ENCODE measurements at regions not wholly inside any gene's neighbourhood (a gene's known extent, or its start where the extent isn't known, plus 50 kb on each side); places are given as distances from the start of the nearest gene placed in this dataset.
"Not testable (repeated sequence)": the region's sequence is repeated elsewhere in the genome, so short reads cannot be mapped to it uniquely, and the experiment has no call there.

DNA sequence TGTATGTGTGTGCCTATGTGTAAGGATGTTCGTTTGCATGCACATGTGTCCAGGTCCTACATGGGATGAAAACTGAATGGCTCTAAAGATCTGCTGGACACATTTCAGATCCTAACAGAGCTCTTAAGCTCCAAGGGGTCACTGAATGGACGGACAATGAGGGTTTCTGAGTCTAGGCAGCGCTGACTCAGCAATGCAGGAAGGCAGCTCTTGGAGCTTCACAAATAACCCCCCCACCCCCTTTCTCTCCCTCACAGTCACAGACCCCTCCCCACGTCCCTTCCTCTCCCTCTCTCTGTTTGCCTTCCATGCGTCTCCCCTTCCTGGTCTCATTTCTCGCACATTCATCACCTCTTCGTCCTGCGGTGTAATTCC is 369.8 kb downstream of the PREX1 start:
- DNase-seq = no peak
- no peak for ATAC-seq
- Mint-ChIP-seq H3K27me3 (ENCODE audit: low read depth) (peaks cover 20% of the 10 kb centered on the region), H3K4me3 (no peak overlapping the region), H3K9me3 (no peaks in the 10 kb centered on the region), H3K36me3 (ENCODE audit: insufficient read depth) (no peaks in the 10 kb centered on the region), H3K4me1 (ENCODE audit: low read depth) (no peaks in the 10 kb centered on the region)

DNA sequence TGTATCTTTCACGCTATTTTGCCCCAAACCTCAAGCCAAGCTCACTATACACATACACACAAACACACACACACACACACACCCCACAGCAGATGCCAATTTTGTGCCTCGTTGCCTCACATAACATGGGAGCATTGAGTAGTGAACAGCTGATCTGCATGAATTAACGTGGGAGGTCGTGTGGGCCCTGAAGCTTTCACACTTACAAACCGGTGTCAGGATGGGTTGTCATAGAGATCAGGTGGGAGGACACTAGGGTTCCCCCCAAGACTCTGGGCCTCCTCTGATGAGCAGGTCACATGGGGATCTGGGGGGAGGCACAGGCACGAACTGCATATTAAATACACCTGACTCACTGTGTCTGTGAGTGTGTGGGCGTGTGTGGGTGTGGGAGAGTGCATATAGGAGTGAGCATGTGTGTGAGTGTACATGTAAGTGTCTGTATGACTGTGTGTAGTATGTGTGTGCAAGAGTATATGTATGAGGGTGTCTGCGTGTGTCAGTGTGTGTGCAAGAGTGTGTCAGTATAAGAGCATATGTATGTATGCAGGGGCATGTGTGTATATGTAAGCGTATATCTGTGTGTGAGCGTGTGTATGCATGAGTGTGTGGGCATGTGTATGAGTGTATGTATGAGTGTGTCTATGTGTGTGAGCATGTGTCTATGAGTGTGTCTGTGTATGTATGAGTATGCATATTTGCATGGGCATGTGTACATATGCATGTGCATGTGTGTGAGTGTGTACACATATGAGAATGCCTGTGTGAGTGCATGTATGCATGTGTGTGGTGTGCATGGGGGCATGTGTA is 370.4 kb downstream of the PREX1 start:
- Mint-ChIP-seq H3K36me3 (ENCODE audit: insufficient read depth) (no peaks in the 10 kb centered on the region), H3K9me3 (no peaks in the 10 kb centered on the region), H3K4me1 (ENCODE audit: low read depth) (no peaks in the 10 kb centered on the region), H3K27me3 (ENCODE audit: low read depth) (peaks cover 21% of the 10 kb centered on the region), H3K4me3 (no peak overlapping the region)
- ATAC-seq = no peak
- DNase-seq = no peak

DNA sequence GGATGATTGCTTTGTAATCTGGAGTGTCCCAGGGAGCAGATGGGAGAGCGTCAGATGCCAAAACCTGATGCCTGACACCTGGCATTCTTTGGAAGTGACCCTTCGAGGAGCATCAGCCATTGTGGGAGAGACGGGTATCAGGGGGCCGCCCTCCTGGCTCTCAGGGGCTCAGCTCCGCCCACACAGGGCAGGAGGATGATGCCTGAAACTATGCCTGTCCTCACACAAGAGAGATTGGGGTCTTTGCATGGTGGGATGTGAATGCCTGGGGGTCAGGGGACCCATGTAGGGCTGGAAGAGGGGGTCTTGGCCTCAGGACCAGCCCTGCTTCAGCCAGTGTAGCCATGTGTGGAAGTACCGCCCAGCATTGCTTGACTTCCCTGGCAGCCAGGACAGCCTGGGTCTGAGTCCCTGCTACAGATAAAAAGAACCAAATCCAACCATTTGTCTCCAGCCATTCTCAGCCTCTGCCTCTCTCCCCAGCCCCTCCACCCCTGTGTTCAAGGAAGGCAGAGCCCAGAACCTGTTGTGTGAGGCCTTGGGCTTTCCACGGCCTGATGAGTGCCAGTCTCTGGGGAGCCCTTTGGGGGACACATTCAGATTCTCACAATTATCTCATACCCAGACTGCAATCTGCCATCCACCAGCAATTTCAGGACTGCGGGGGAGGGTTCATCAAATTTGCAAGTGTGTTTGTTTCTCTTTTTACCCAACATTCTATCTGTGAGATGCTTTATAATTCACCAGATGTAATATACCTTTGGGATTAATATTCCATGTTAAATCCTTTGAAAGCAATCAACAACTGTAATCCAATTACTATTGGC is 371.2 kb downstream of the PREX1 start:
- H3K36me3 Mint-ChIP-seq (ENCODE audit: insufficient read depth) = no peaks in the 10 kb centered on the region

DNA sequence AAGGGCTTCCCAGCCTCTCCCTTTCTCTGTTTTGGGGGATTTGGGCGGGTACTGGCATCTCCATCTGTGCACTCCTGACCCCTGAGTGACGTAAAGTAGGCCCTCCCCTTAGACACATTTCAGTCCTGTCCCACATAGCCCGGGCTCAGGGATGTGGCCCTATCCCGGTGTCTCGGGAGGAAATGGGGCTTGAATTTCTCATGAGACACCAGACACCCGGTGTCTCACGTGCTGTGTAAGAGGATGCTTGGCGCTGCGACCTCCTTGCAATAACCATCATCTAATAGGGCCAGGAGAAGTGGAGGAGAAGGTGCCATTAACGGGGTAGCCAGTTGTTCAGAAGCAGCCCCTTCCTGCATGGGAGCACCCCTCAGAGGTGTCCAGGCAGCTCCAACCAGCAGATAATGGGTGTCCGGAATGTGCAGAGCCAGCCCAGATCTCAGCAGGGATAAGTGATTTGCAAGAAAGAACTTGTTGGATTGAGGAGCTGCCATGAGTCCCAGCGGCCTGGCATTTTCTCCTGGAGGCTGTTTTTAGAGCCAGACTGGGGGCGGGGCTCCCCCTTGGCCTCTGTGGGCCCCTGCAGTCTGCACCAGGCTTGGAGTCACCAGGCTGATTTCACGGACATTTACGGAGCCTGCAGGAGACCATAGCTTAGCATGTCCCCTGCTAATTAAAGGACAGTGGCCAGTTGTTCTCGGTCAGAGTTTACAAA is 372.0 kb downstream of the PREX1 start:
- no peaks in the 10 kb centered on the region for H3K9me3 Mint-ChIP-seq
- DNase-seq (no peak), ATAC-seq (no peak)
- H3K36me3 Mint-ChIP-seq (ENCODE audit: insufficient read depth) = no peaks in the 10 kb centered on the region
- H3K4me3 Mint-ChIP-seq = no peak overlapping the region
- peaks cover 21% of the 10 kb centered on the region for H3K27me3 Mint-ChIP-seq (ENCODE audit: low read depth)
- no peaks in the 10 kb centered on the region for H3K4me1 Mint-ChIP-seq (ENCODE audit: low read depth)

More for the DNA sequence above, 371.2 kb downstream of the PREX1 start:
- ATAC-seq (no peak), DNase-seq (no peak)
- peaks cover 21% of the 10 kb centered on the region for H3K27me3 Mint-ChIP-seq (ENCODE audit: low read depth)
- no peak overlapping the region for H3K4me3 Mint-ChIP-seq
- H3K9me3 Mint-ChIP-seq = no peaks in the 10 kb centered on the region
- H3K4me1 Mint-ChIP-seq (ENCODE audit: low read depth) = no peaks in the 10 kb centered on the region

DNA sequence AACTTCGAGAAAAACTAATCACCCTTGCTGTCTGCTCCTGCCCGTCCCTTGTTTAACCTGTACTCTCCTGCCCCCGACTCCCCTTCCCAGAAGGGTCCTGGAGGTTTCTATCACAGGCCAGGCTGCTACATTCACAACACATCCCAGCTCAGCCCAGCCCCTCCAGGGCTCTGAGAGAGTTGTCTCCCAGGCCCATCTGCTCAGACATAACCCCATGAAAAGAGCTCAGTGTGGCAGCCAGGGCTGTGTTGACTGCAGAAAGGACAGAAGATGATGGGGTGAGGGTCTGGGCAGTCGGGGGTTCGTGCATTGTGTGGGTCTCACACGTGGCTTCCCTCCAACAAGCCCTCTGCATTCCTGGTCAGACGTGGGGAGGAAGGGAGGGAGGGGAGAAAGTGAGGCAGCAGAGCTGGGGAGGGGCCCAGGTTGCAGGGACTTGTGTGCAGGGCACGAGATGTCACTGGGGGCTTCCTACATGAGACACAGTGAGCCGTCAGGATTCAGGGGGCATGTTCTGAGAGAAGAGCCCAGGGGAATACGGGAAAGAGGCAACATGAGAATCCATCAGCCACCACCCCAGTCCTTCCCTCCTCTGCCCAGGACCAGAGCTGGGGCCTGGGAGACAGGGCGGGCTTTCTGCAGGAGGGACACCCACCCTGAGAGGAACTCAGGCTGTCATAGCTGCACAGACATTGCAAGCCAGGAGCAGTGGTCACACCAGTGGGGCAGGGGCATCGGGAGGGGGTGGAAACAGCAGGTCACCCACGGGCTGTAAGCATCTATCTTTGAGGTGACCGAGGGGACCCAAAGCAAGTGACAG is 372.9 kb downstream of the PREX1 start:
- DNase-seq = no peak
- Mint-ChIP-seq H3K4me1 (ENCODE audit: low read depth) (no peaks in the 10 kb centered on the region), H3K9me3 (no peaks in the 10 kb centered on the region), H3K27me3 (ENCODE audit: low read depth) (peaks cover 21% of the 10 kb centered on the region), H3K36me3 (ENCODE audit: insufficient read depth) (no peaks in the 10 kb centered on the region), H3K4me3 (no peak overlapping the region)
- no peak for ATAC-seq

DNA sequence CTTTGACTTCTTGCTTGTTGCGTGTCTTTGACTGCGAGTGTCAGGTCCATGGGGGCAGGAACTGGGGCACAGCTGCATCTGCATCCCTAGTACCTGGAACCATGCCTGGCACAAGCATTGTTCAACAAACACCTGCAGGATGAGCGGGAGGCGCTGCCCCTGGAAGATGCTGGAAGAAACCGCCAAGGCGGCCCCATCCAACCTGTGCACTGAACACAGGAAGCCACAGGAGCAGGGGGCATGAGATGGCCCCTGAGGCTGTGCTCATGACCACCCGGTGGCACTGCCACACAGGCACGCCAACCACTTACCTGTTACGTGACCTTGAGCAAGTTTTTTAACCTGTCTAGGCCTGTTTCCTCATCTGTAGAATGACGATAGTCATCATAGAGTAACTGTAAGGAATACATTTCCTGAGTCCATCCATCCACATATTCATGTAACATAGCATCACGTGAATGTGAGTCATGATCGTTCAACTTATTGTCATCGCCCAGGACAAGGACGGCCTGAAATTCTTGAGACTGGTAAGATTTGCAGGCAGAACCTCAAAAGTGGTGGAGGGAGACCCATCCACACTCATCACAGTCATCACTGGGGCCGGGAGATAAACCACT is 374.2 kb downstream of the PREX1 start:
- no peaks in the 10 kb centered on the region for H3K4me1 Mint-ChIP-seq (ENCODE audit: low read depth)
- no peak for ATAC-seq

DNA sequence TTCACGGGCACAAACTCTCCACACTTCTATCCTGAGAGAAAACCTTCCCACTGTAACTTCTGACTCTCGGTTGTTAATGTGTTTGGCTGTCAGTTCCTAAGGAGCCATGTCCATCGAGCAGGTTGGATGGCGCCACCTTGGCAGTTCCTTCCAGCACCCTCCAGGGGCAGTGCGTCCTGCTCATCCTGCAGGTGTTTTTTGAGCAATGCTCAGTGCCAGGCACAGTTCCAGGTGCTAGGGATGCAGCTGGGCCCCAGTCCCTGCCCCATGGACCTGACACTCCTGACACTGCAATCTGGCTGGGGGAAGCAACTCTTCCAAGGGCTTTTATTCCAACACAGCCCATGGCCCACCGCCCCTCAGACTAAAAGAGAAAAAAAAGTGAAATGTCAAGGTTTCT is 376.4 kb downstream of the PREX1 start:
- no peaks in the 10 kb centered on the region for H3K36me3 Mint-ChIP-seq (ENCODE audit: insufficient read depth)
- H3K9me3 Mint-ChIP-seq = no peaks in the 10 kb centered on the region
- ATAC-seq (no peak), DNase-seq (no peak)
- peaks cover 16% of the 10 kb centered on the region for H3K27me3 Mint-ChIP-seq (ENCODE audit: low read depth)
- H3K4me3 Mint-ChIP-seq = no peak overlapping the region
- H3K4me1 Mint-ChIP-seq (ENCODE audit: low read depth) = no peaks in the 10 kb centered on the region

More for the DNA sequence above, 374.2 kb downstream of the PREX1 start:
- H3K36me3 Mint-ChIP-seq (ENCODE audit: insufficient read depth) = no peaks in the 10 kb centered on the region
- no peaks in the 10 kb centered on the region for H3K9me3 Mint-ChIP-seq
- H3K27me3 Mint-ChIP-seq (ENCODE audit: low read depth) = peaks cover 21% of the 10 kb centered on the region
- no peak overlapping the region for H3K4me3 Mint-ChIP-seq
- no peak for DNase-seq

DNA sequence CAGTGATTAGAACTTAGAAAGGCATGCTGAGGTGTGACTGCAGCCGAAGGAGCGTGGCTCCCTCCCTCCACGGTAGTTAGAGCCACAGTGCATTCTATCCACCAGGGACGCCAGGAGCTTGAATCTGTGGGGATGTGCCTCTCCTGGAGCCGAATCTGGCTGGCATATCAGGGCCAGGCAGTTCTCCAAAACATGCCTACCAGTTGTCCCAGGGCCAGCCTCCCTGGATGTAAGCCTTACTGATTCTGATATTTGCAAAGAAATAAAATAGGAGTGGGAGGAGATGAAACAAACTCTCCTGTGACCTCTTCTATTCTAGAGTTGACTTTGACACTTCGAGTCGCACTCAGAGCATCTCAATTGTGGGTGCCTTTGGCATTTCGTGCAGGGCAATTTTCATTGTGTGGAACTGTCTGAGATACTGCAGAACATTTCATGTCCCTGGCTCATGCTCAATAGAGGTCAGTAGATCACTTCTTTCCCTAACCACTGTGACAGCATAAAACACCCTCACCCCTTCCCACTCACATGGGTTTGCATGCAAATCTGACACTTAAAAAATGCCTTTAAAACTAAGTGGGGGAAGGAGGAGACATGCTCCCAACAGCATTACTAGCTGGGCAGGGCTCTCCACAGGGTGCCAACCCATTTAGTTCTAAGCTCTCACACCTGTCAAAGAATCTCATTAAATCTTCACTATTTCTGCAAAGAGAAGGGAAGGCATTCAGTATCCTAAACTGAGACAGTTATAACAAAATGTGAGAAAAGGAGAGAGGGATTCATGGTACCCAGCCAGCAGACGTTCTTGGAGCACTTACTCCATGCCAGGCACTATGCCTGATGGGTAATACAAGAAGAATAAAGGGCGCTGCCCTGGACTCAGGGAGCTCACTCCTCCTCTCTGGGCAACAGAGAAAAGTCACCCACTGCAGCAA is 378.9 kb downstream of the PREX1 start:
- Mint-ChIP-seq H3K4me1 (ENCODE audit: low read depth) (no peaks in the 10 kb centered on the region), H3K4me3 (no peak overlapping the region), H3K36me3 (ENCODE audit: insufficient read depth) (no peaks in the 10 kb centered on the region), H3K27me3 (ENCODE audit: low read depth) (peaks cover 10% of the 10 kb centered on the region), H3K9me3 (peaks cover 9% of the 10 kb centered on the region)
- ATAC-seq (no peak), DNase-seq (no peak)

DNA sequence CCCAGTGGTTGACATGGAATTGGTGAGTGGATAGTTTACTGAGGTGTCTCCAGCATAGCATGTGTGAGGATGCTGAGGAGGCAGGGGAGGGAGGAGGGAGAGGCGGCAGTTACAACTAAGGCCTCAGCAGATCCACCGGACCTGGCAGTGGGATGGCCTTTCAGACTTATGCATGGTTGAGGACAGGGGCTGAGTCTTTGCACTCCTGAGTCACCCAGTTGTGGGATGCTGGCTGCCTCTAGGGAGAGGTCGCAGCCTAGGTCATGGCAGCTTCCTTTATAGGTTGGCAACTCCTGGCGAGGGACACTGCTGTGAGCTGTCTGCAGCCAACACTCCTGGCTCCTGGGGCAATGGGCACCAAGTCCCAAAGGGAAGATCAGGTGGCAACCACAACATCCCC is 380.3 kb downstream of the PREX1 start:
- Mint-ChIP-seq H3K4me3 (no peak overlapping the region), H3K9me3 (peaks cover 12% of the 10 kb centered on the region), H3K36me3 (ENCODE audit: insufficient read depth) (no peaks in the 10 kb centered on the region), H3K27me3 (ENCODE audit: low read depth) (peaks cover 5% of the 10 kb centered on the region), H3K4me1 (ENCODE audit: low read depth) (no peaks in the 10 kb centered on the region)
- ATAC-seq (no peak), DNase-seq (no peak)

DNA sequence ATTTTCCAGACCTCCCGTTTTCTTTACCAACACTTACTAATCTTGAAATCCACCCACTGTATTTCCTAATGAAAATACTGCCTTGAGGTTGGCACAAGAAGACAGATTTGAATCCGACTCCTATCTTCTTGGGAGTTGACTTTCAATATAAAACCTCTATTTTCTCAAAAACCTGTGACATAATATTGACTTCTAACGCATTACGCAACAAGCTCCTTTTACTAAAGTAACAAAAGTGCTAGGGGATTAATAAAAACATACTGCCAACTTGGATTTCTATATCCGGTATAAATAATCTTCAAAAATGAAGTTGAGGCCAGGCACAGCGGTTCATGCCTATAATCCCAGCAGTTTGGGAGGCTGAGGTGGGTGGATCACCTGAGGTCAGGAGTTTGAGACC is 382.0 kb downstream of the PREX1 start:
- Mint-ChIP-seq H3K36me3 (ENCODE audit: insufficient read depth) (no peaks in the 10 kb centered on the region), H3K4me1 (ENCODE audit: low read depth) (no peaks in the 10 kb centered on the region), H3K4me3 (no peak overlapping the region), H3K27me3 (ENCODE audit: low read depth) (peaks cover 6% of the 10 kb centered on the region), H3K9me3 (peaks cover 12% of the 10 kb centered on the region)
- DNase-seq = no peak
- no peak for ATAC-seq

DNA sequence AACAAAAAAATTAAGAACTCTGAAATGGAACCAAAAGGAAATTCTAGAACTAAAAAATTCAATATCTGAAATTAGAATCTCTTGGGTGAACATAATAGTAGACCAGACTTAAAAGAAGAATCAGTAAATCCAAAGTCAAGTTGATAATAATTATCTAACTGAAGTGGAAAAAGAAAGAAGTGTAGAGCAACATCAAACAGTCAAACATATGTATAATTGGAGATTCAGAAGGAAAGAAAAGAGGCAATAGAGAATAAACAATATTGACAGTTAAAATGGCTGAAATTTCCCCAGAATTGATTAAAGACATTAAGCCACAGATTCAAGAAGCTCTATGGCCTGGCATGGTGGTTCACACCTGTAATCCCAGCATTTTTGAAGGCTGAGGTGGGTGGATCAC is 383.6 kb downstream of the PREX1 start:
- Mint-ChIP-seq H3K27me3 (ENCODE audit: low read depth) (peaks cover 18% of the 10 kb centered on the region), H3K4me1 (ENCODE audit: low read depth) (no peaks in the 10 kb centered on the region), H3K4me3 (no peak overlapping the region), H3K9me3 (peaks cover 12% of the 10 kb centered on the region), H3K36me3 (ENCODE audit: insufficient read depth) (no peaks in the 10 kb centered on the region)
- ATAC-seq (no peak), DNase-seq (no peak)

DNA sequence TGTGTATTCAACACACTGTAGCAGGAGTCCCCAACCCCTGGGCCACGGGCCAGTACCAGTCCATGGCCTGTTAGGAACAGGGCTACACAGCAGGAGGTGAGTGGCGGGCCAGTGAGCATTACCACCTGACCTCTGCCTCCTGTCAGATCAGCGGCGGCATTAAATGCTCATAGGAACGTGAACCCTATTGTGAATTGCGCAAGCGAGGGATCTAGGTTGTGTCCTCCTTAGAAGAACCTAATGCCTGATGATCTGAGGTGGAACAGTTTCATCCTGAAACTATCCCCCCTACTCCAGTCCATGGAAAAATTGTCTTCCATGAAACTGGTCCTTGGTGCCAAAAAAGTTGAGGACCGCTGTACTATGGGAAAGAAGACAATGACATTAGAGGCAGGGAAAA is 386.9 kb downstream of the PREX1 start:
- H3K4me1 Mint-ChIP-seq (ENCODE audit: low read depth) = no peaks in the 10 kb centered on the region
- DNase-seq = no peak
- no peaks in the 10 kb centered on the region for H3K36me3 Mint-ChIP-seq (ENCODE audit: insufficient read depth)
- peaks cover 36% of the 10 kb centered on the region for H3K27me3 Mint-ChIP-seq (ENCODE audit: low read depth)
- no peak for ATAC-seq
- peaks cover 20% of the 10 kb centered on the region for H3K9me3 Mint-ChIP-seq
- H3K4me3 Mint-ChIP-seq = no peak overlapping the region

DNA sequence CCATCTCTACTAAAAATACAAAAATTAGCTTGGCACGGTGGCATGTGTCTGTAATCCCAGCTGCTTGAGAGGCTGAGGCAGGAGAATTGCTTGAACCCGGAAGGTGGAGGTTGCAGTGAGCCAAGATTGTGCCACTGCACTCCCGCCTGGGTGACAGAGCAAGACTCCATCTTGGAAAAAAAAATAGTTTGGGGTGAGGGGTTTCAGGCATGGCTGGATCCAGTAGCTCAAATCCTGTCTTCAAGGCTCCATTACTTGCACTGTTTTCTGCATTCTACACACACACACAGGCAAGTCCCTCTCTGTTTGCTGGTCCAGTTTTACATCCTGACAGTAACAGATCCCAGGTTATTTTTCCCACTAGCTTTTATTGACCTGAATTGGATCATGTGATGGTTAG is 387.5 kb downstream of the PREX1 start:
- not testable (repeated sequence) for H3K4me1 Mint-ChIP-seq (ENCODE audit: low read depth); H3K36me3 Mint-ChIP-seq (ENCODE audit: insufficient read depth); DNase-seq; H3K4me3 Mint-ChIP-seq; ATAC-seq
- peaks cover 16% of the 10 kb centered on the region for H3K9me3 Mint-ChIP-seq
- H3K27me3 Mint-ChIP-seq (ENCODE audit: low read depth) = peaks cover 32% of the 10 kb centered on the region
